ENCODE measurements at regions not wholly inside any gene's neighbourhood (a gene's known extent, or its start where the extent isn't known, plus 50 kb on each side); places are given as distances from the start of the nearest gene placed in this dataset.

DNA sequence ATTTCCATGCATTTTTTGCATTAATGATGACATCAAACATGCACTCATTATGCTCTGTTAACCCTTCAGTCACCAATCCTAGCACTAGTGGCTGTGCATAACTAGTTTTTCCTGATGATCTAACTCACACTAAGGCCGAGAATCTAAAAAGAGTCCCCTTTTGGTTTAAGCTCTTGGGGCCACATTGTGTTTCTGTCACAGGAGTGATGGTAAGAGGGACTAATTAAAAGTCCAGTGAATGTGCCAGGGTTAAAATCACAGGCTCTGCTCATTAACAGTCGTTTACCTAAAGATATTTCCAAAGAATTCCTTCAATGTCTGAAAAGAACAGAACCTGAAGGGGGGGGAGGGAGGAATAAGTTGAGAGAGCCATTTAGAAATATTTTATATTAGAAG lies 359.0 kb upstream of the ANKRD30A start:
- TF ChIP-seq CTCF (IDR thresholded peaks at IDR 0.05) (no peak), EZH2 (IDR thresholded peaks at IDR 0.05; ENCODE audit: borderline replicate concordance, insufficient read depth, low read depth, low read length, poor library complexity, severe bottlenecking) (no peak)

All from B cell (primary cell).